ENCODE measurements at regions not wholly inside any gene's neighbourhood (a gene's known extent, or its start where the extent isn't known, plus 50 kb on each side); places are given as distances from the start of the nearest gene placed in this dataset.

- TF ChIP-seq FOXP2 (optimal IDR thresholded peaks at IDR 0.05; ENCODE audit: borderline replicate concordance, extremely low read depth, extremely low read length, insufficient read depth) (no peak), SIN3A (IDR thresholded peaks at IDR 0.05; ENCODE audit: borderline replicate concordance, insufficient read depth, low read length) (no peak), TAF1 (IDR thresholded peaks at IDR 0.05; ENCODE audit: borderline replicate concordance, insufficient read depth, low read length) (no peak), POLR2AphosphoS5 (IDR thresholded peaks at IDR 0.05; ENCODE audit: low read depth, low read length) (no peak)
- TF ChIP-seq, protein P1, sequence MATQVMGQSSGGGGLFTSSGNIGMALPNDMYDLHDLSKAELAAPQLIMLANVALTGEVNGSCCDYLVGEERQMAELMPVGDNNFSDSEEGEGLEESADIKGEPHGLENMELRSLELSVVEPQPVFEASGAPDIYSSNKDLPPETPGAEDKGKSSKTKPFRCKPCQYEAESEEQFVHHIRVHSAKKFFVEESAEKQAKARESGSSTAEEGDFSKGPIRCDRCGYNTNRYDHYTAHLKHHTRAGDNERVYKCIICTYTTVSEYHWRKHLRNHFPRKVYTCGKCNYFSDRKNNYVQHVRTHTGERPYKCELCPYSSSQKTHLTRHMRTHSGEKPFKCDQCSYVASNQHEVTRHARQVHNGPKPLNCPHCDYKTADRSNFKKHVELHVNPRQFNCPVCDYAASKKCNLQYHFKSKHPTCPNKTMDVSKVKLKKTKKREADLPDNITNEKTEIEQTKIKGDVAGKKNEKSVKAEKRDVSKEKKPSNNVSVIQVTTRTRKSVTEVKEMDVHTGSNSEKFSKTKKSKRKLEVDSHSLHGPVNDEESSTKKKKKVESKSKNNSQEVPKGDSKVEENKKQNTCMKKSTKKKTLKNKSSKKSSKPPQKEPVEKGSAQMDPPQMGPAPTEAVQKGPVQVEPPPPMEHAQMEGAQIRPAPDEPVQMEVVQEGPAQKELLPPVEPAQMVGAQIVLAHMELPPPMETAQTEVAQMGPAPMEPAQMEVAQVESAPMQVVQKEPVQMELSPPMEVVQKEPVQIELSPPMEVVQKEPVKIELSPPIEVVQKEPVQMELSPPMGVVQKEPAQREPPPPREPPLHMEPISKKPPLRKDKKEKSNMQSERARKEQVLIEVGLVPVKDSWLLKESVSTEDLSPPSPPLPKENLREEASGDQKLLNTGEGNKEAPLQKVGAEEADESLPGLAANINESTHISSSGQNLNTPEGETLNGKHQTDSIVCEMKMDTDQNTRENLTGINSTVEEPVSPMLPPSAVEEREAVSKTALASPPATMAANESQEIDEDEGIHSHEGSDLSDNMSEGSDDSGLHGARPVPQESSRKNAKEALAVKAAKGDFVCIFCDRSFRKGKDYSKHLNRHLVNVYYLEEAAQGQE (IDR thresholded peaks at IDR 0.05; ENCODE audit: insufficient read depth in 1 of 2, low read depth in 2 of 2, low read length in 2 of 2), result no peak
Measured at GRCh38 chr4:104818579-104818978, 323.9 kb upstream of the CXXC4 start.

DNA sequence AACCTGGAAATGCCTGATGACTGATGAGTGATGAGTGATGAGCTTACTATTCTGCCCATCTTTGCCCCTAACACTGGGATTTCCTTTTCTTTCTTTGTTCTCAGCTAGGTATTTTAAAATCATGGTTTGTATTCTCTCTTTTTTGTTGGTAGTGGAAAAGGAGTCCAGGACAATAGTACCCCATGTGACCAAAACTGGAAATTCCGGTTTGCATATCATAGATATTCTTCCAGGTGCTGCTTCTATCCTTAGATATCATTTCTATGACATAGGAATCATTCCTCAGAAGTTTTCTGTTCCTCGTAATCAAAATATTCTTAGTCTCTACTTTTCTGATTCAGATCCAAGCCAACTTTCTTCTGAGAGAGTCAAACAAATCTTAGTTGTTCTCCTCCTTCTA, 320.5 kb upstream of the TET2 start:
- TF ChIP-seq TAF1 (IDR thresholded peaks at IDR 0.05; ENCODE audit: borderline replicate concordance, insufficient read depth, low read length) (no peak), POLR2AphosphoS5 (IDR thresholded peaks at IDR 0.05; ENCODE audit: low read depth, low read length) (no peak), SIN3A (IDR thresholded peaks at IDR 0.05; ENCODE audit: borderline replicate concordance, insufficient read depth, low read length) (no peak), FOXP2 (optimal IDR thresholded peaks at IDR 0.05; ENCODE audit: borderline replicate concordance, extremely low read depth, extremely low read length, insufficient read depth) (no peak)
- TF ChIP-seq, protein P1 (IDR thresholded peaks at IDR 0.05; ENCODE audit: insufficient read depth in 1 of 2, low read depth in 2 of 2, low read length in 2 of 2), result no peak

GRCh38 chr4:104829761-104830160, 316.9 kb upstream of the TET2 start:
- TF ChIP-seq FOXP2 (optimal IDR thresholded peaks at IDR 0.05; ENCODE audit: borderline replicate concordance, extremely low read depth, extremely low read length, insufficient read depth) (no peak), SIN3A (IDR thresholded peaks at IDR 0.05; ENCODE audit: borderline replicate concordance, insufficient read depth, low read length) (no peak), POLR2AphosphoS5 (IDR thresholded peaks at IDR 0.05; ENCODE audit: low read depth, low read length) (no peak), TAF1 (IDR thresholded peaks at IDR 0.05; ENCODE audit: borderline replicate concordance, insufficient read depth, low read length) (no peak)
- TF ChIP-seq, protein P1 (IDR thresholded peaks at IDR 0.05; ENCODE audit: insufficient read depth in 1 of 2, low read depth in 2 of 2, low read length in 2 of 2), result no peak

DNA sequence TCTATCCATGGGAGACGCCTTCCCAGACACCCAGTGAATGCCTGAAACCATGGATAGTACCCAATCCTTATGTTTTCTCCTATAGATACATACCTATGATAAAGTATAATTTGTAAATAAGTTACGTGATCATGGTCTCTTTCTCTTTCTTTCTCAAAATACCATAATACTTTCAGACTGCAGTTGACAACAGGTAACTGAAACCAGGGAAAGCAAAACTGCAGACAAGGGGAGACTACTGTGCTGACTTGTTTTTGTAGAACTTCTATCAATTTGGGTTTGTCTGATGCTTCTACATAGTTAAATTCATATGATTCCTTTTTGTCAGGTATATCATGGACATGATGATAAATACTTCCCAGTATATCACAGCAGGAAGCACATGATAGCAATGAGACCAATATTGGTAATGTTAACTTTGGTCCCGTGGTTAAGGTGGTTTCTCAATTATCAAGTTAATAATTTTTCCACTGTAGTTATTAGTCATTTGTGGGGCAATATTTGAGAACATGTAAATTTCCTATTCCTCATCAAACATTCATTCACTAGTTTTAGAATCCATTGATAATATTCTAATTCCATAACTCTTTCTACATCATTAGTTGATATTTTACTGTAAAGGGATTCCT, 298.0 kb upstream of the TET2 start:
- TF ChIP-seq, protein P1 (IDR thresholded peaks at IDR 0.05; ENCODE audit: insufficient read depth in 1 of 2, low read depth in 2 of 2, low read length in 2 of 2), result no peak
- TF ChIP-seq TAF1 (IDR thresholded peaks at IDR 0.05; ENCODE audit: borderline replicate concordance, insufficient read depth, low read length) (no peak), SIN3A (IDR thresholded peaks at IDR 0.05; ENCODE audit: borderline replicate concordance, insufficient read depth, low read length) (no peak), POLR2AphosphoS5 (IDR thresholded peaks at IDR 0.05; ENCODE audit: low read depth, low read length) (no peak), FOXP2 (optimal IDR thresholded peaks at IDR 0.05; ENCODE audit: borderline replicate concordance, extremely low read depth, extremely low read length, insufficient read depth) (no peak)

Measured in PFSK-1 (cell line).